ENCODE measurements at regions not wholly inside any gene's neighbourhood (a gene's known extent, or its start where the extent isn't known, plus 50 kb on each side); places are given as distances from the start of the nearest gene placed in this dataset.

DNA sequence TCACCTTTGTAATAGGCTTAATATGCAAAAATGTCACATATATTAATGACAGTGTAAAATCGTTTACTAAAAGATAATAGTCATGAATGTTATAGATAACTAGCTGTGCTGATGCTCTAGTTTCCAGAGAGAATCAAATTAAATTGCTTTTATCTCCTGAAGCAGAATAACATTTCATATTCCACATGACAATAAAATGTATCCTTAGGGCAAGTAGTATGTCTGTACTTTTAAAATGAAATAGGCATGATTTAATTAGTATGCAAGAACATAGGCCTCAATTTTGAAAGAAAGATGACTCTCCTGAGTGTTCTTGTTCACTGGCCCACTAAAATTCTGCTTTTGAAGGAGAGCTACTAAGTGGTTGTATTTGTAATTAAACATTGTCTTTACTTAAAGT lies 1027.0 kb downstream of the ARAP2 start:
- TF ChIP-seq GATA1 (IDR thresholded peaks at IDR 0.05; ENCODE audit: low read depth, low read length) = no peak
- TF ChIP-seq POLR2A (IDR thresholded peaks at IDR 0.05; ENCODE audit: low read length) = no peak
- no peak for DNase-seq

DNA sequence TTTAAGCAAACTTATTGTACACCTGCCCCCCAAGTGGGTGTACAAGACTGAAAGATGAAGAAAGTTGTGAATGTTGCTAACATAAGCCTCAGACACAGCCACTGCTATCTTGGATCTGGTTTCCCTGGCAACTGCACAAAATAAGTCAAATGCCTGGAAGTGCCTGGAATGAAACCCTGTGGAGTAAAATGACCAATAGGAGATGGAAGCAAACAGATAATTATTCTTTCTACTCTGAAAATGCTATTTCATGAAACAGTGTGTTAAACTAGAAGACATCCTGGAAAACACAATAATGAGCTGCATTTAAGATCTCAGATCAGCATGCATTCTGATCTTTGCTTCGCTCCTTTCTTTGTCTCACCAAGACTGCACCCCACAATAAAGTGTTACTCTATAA lies 1016.0 kb downstream of the ARAP2 start:
- DNase-seq = no peak
- TF ChIP-seq POLR2A (IDR thresholded peaks at IDR 0.05; ENCODE audit: low read length) (no peak), GATA1 (IDR thresholded peaks at IDR 0.05; ENCODE audit: low read depth, low read length) (no peak)

- TF ChIP-seq POLR2A (IDR thresholded peaks at IDR 0.05; ENCODE audit: low read length) (no peak), GATA1 (IDR thresholded peaks at IDR 0.05; ENCODE audit: low read depth, low read length) (no peak)
- no peak for DNase-seq
These were observed 1015.3 kb downstream of the ARAP2 start for GRCh38 chr4:35229021-35229420.

DNA sequence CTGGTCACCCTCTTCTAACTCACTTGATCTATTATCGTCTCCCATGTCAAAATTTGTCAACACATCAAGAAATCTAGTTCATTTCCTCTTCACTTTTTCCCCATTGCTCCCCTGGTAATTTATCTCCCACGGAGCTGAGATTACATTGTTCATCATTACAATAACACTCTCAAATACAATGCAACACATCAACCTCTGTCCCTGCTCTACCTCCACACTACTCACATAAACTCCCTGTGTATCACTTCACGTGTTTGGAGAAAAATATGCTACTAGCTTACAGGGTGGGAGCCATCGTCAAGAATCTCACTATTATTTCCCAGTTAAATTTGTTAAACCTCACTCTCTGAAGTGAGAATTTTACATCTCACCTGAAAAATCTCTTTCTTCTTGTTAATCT lies 1006.4 kb downstream of the ARAP2 start:
- TF ChIP-seq GATA1 (IDR thresholded peaks at IDR 0.05; ENCODE audit: low read depth, low read length) (no peak), POLR2A (IDR thresholded peaks at IDR 0.05; ENCODE audit: low read length) (no peak)

DNA sequence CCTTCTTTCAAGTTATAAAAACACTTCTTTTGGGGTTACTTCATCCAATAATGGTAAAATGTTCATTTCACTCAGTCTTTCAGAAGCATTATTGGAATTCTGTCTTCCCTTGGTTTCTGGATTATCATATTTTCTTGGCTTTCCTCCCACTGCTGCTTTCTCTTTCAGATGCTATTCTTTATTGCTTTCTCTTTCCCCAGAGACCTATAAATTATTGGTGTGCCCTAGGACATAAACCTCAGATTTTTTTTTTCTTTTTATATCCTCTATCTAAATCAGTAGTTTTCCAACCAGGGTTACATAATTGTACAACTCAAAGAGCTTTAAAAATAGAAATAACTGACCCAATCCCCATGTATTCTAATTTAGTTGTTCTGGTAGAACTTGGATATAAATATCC lies 1005.5 kb downstream of the ARAP2 start:
- DNase-seq = no peak
- TF ChIP-seq POLR2A (IDR thresholded peaks at IDR 0.05; ENCODE audit: low read length) (no peak), GATA1 (IDR thresholded peaks at IDR 0.05; ENCODE audit: low read depth, low read length) (no peak)

More for the DNA sequence above, 1006.4 kb downstream of the ARAP2 start:
- DNase-seq = no peak

DNA sequence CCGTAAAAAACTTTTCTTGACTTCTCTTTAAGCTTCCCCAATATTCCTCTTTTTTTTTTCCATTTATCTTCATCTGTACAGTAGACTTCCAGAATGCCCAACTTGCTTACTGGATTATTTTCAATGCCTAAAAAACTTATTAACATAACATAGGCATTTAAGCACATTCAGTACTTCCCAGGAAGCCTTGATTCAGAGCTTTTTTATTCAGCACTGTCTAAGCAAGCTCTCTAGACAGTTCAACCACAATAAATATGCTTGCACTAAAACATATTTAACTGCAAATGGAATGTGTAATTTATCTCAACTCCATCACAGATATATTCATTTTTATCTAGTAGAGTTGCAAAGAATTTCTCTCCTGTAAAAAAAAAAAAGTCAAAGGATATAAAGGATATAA lies 997.8 kb downstream of the ARAP2 start:
- no peak for TF ChIP-seq POLR2A (IDR thresholded peaks at IDR 0.05; ENCODE audit: low read length)
- TF ChIP-seq GATA1 (IDR thresholded peaks at IDR 0.05; ENCODE audit: low read depth, low read length) = no peak
- no peak for DNase-seq

GRCh38 chr4:35247047-35247446 lies 997.3 kb downstream of the ARAP2 start:
- no peak for DNase-seq
- TF ChIP-seq GATA1 (IDR thresholded peaks at IDR 0.05; ENCODE audit: low read depth, low read length) = no peak
- no peak for TF ChIP-seq POLR2A (IDR thresholded peaks at IDR 0.05; ENCODE audit: low read length)

GRCh38 chr4:35250331-35250730 lies 994.0 kb downstream of the ARAP2 start:
- TF ChIP-seq GATA1 (IDR thresholded peaks at IDR 0.05; ENCODE audit: low read depth, low read length) = no peak
- no peak for TF ChIP-seq POLR2A (IDR thresholded peaks at IDR 0.05; ENCODE audit: low read length)
- no peak for DNase-seq

DNA sequence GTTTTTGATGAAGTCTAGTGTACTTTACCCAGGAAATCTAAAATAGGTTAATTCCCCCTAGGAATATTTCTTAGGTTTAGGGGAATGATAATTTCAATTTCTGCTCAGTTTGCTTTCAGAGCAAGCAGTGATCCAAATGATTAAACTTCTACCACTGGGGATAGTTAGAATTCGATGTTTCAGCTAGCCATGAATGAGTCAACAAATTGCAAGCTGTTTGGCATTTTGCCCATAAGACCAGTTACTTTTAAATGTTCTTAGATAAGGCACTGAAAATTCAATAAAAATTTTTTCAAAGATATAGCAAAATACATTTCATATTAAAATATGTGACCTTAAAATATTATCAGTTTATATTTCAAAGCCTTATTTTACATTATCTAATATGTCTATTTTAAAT lies 993.6 kb downstream of the ARAP2 start:
- DNase-seq = no peak
- no peak for TF ChIP-seq POLR2A (IDR thresholded peaks at IDR 0.05; ENCODE audit: low read length)
- no peak for TF ChIP-seq GATA1 (IDR thresholded peaks at IDR 0.05; ENCODE audit: low read depth, low read length)

DNA sequence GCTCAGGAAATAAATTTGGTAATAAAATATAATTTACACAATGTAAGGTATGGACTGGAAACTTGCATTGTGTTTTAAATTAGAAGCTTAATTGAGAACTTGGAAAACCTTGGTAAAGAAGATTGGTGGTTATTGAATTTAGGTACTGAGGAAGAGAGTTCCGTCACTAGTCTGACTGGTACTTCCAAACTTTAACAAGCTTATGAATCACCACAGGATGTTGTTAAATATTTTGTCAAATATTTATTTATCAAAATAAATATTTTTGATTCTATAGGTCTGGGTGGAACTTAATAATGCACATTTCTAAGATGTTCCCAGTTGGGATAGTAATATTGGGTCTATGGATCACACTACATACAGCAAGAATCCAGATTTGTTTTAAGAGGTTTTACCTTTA lies 992.2 kb downstream of the ARAP2 start:
- no peak for DNase-seq
- no peak for TF ChIP-seq GATA1 (IDR thresholded peaks at IDR 0.05; ENCODE audit: low read depth, low read length)
- TF ChIP-seq POLR2A (IDR thresholded peaks at IDR 0.05; ENCODE audit: low read length) = no peak

- TF ChIP-seq GATA1 (IDR thresholded peaks at IDR 0.05; ENCODE audit: low read depth, low read length) (no peak), POLR2A (IDR thresholded peaks at IDR 0.05; ENCODE audit: low read length) (no peak)
- no peak for DNase-seq
These were observed 991.4 kb downstream of the ARAP2 start for GRCh38 chr4:35252866-35253265.

DNA sequence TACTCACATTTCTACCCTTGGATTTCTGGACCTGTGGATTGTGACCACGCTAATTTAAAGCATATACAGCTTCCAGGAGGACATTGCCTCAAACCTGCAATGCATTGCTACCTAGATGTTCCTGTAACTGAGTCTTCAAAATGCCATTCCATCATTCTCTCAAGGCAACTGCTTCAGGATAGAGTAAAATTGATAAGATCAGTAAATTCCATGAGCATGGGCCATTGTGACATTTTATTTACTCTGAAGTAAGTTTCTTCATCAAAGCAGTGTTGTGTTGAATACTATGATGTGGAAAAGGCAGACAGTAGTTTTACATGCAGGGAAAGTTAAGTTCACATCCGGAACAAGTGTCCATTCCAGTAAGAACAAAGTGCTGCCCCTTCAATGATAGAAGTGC lies 991.0 kb downstream of the ARAP2 start:
- TF ChIP-seq POLR2A (IDR thresholded peaks at IDR 0.05; ENCODE audit: low read length) (no peak), GATA1 (IDR thresholded peaks at IDR 0.05; ENCODE audit: low read depth, low read length) (no peak)
- no peak for DNase-seq

GRCh38 chr4:35286434-35286833 lies 957.9 kb downstream of the ARAP2 start:
- TF ChIP-seq POLR2A (IDR thresholded peaks at IDR 0.05; ENCODE audit: low read length) = no peak
- no peak for TF ChIP-seq GATA1 (IDR thresholded peaks at IDR 0.05; ENCODE audit: low read depth, low read length)
- no peak for DNase-seq

DNA sequence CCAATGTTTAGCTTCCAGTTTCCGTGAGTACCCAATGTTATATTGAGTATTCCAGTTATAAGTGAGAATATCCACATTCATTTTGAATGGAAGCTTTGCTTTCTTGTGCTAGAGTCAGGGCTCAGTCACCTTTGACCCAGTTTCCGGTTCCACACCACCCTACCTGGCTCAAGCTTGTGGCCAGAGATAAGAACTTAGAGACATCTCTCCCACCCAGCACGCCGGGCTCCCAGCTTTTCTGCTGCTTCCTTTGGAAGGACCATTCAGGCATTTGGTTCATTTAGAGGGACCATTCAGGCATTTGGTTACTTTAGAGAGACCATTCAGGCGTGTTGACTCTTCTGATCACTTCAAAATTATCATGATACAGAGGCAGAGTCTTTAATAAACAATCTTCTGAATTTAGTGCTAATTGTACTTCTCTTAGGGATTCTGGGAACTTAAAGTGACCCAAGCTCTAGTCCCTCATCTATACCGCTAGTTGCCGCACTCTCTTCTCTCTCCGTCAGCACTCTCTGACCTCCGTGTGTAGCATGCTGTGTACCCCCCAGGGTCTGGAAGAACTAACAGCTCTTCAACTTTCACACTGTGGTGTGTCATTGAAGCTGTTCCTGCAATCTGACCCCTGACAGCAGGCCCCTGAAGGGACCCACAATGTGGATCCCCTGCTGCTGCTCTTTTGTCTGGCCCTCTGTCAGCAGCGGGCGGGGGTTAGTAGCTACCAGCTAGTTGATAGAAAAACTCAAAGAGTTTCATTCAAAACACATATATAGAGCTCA lies 943.1 kb downstream of the ARAP2 start:
- DNase-seq = no peak
- TF ChIP-seq GATA1 (IDR thresholded peaks at IDR 0.05; ENCODE audit: low read depth, low read length) = no peak
- no peak for TF ChIP-seq POLR2A (IDR thresholded peaks at IDR 0.05; ENCODE audit: low read length)

DNA sequence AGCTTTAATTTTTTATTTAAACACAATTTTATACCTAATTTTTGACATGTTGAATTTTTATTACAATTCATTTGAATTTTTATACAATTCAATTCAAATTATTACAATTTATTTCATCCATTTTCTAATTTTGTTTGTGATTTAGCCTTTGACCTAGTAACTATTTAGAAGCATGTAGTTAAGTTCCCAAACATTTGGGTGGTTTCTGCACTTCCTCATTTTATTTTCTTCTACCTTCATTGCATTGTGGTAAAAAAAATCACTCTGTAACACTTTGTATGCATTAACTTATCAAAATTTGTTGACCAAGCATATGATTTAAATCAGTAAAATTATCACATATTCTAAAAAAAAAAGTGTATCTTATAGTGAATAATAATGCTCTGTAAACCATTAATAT lies 928.9 kb downstream of the ARAP2 start:
- no peak for TF ChIP-seq GATA1 (IDR thresholded peaks at IDR 0.05; ENCODE audit: low read depth, low read length)
- no peak for TF ChIP-seq POLR2A (IDR thresholded peaks at IDR 0.05; ENCODE audit: low read length)
- DNase-seq = no peak
